ENCODE measurements at regions not wholly inside any gene's neighbourhood (a gene's known extent, or its start where the extent isn't known, plus 50 kb on each side); places are given as distances from the start of the nearest gene placed in this dataset.
"Not testable (repeated sequence)": the region's sequence is repeated elsewhere in the genome, so short reads cannot be mapped to it uniquely, and the experiment has no call there.

DNA sequence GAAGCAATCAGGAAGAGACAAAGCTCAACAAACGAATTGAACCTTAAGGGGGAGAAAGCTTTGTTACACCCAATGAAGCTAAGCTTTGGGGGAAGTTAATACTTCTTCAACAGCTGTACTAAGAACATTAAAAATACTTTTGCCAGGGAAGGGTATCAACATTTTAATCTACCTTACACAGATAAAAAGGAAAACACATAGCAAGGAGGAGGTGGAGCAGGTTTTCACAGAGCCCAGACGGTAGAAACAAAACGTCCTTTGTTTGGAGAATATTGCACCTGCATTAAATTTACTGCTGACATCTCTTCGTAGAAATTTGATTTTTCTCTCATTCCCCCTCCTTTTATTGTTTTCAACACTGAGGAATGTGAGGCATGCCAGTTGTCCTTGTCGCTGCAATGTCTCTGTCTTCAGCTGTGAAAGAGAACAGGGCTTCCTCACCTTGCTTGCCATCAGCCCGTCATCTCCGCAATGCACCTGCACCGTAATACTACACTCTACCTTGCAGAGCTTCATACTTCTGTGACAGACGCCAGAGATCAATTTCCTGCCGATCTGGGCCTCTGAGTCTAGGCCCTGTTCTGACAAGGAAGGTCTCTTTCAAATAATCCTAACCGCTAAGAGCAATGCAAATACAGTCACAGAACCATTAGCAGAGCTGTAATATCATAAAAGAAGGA, 270.8 kb downstream of the SPRY2 start:
- no peaks in the 10 kb centered on the region for H3K27me3 ChIP-seq (ENCODE audit: insufficient read depth, low read length)
- H3K36me3 ChIP-seq (ENCODE audit: insufficient read depth, low read length), result no peaks in the 10 kb centered on the region
- H2AFZ ChIP-seq (ENCODE audit: low read length), result no peak overlapping the region
- DNase-seq (ENCODE audit: insufficient read length, low spot score, missing footprints), result no peak
- H3K4me1 ChIP-seq (ENCODE audit: insufficient read depth, low read length), result no peaks in the 10 kb centered on the region
- H3K4me3 ChIP-seq (ENCODE audit: insufficient read depth, low read length), result no peak overlapping the region
- no peaks in the 10 kb centered on the region for H4K20me1 ChIP-seq (ENCODE audit: insufficient read depth, low read length)
- no peaks in the 10 kb centered on the region for H3K9me3 ChIP-seq (ENCODE audit: low read depth, low read length)
- H3K79me2 ChIP-seq (ENCODE audit: insufficient read depth, low read length), result no peaks in the 10 kb centered on the region
- H3K27ac ChIP-seq (ENCODE audit: low read depth, low read length), result no peak overlapping the region
- TF ChIP-seq, protein P1, sequence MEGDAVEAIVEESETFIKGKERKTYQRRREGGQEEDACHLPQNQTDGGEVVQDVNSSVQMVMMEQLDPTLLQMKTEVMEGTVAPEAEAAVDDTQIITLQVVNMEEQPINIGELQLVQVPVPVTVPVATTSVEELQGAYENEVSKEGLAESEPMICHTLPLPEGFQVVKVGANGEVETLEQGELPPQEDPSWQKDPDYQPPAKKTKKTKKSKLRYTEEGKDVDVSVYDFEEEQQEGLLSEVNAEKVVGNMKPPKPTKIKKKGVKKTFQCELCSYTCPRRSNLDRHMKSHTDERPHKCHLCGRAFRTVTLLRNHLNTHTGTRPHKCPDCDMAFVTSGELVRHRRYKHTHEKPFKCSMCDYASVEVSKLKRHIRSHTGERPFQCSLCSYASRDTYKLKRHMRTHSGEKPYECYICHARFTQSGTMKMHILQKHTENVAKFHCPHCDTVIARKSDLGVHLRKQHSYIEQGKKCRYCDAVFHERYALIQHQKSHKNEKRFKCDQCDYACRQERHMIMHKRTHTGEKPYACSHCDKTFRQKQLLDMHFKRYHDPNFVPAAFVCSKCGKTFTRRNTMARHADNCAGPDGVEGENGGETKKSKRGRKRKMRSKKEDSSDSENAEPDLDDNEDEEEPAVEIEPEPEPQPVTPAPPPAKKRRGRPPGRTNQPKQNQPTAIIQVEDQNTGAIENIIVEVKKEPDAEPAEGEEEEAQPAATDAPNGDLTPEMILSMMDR (IDR thresholded peaks at IDR 0.05; ENCODE audit: extremely low read depth, low read depth, low read length), result no peak
- no peak overlapping the region for H3K4me2 ChIP-seq (ENCODE audit: insufficient read depth, low read length)

DNA sequence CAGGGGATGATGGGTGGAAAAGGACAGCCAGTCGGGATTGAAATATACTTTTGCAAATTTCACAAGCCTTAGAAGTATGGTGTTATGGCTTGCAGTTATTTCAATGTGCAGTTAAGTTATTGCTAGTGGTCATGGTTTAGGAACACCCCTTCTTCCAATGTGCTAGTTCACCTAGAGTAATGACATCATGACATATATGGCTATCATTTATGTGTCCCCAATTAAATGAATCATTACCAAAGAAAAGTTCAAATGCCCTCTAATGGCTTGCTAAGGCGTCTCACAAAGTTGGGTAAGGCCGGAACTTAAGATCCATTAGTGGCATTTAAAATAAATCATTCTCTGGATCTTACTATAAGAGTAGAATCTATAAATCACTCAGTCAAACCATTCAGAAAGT, 271.6 kb downstream of the SPRY2 start:
- no peak overlapping the region for H3K4me2 ChIP-seq (ENCODE audit: insufficient read depth, low read length)
- H3K27me3 ChIP-seq (ENCODE audit: insufficient read depth, low read length), result no peaks in the 10 kb centered on the region
- DNase-seq (ENCODE audit: insufficient read length, low spot score, missing footprints), result no peak
- no peak overlapping the region for H3K27ac ChIP-seq (ENCODE audit: low read depth, low read length)
- H4K20me1 ChIP-seq (ENCODE audit: insufficient read depth, low read length), result no peaks in the 10 kb centered on the region
- no peaks in the 10 kb centered on the region for H3K36me3 ChIP-seq (ENCODE audit: insufficient read depth, low read length)
- TF ChIP-seq, protein P1 (IDR thresholded peaks at IDR 0.05; ENCODE audit: extremely low read depth, low read depth, low read length), result no peak
- no peaks in the 10 kb centered on the region for H3K79me2 ChIP-seq (ENCODE audit: insufficient read depth, low read length)
- no peaks in the 10 kb centered on the region for H3K4me1 ChIP-seq (ENCODE audit: insufficient read depth, low read length)
- H2AFZ ChIP-seq (ENCODE audit: low read length), result no peak overlapping the region
- H3K9me3 ChIP-seq (ENCODE audit: low read depth, low read length), result no peaks in the 10 kb centered on the region
- no peak overlapping the region for H3K4me3 ChIP-seq (ENCODE audit: insufficient read depth, low read length)

DNA sequence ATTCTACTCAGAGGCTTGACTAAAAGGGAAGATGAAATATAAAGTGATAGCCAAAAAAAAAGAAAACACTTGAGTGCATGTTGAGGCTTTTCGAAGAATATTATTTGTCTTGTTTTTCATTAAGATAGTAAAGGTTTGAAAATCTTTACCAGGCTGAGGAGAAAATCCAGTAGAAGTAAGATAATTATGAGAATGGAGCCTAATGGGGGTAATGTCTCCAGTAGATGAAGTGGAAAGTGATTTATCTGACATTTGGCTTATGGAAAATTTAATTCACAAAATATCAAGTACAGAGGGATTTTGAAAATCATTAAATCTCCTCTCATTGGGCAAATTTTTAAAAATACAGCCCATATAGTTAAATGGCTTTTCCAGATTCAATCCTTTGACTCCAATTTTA, 274.9 kb downstream of the SPRY2 start:
- peak; percentile 17 for DNase-seq (ENCODE audit: insufficient read length, low spot score, missing footprints)
- H3K27me3 ChIP-seq (ENCODE audit: insufficient read depth, low read length), result no peaks in the 10 kb centered on the region
- H3K4me3 ChIP-seq (ENCODE audit: insufficient read depth, low read length), result no peak overlapping the region
- no peaks in the 10 kb centered on the region for H3K79me2 ChIP-seq (ENCODE audit: insufficient read depth, low read length)
- H3K9me3 ChIP-seq (ENCODE audit: low read depth, low read length), result no peaks in the 10 kb centered on the region
- TF ChIP-seq, protein P1 (IDR thresholded peaks at IDR 0.05; ENCODE audit: extremely low read depth, low read depth, low read length), result no peak
- no peak overlapping the region for H3K4me2 ChIP-seq (ENCODE audit: insufficient read depth, low read length)
- no peaks in the 10 kb centered on the region for H3K36me3 ChIP-seq (ENCODE audit: insufficient read depth, low read length)
- no peaks in the 10 kb centered on the region for H4K20me1 ChIP-seq (ENCODE audit: insufficient read depth, low read length)
- H3K27ac ChIP-seq (ENCODE audit: low read depth, low read length), result no peak overlapping the region
- no peak overlapping the region for H2AFZ ChIP-seq (ENCODE audit: low read length)
- no peaks in the 10 kb centered on the region for H3K4me1 ChIP-seq (ENCODE audit: insufficient read depth, low read length)

DNA sequence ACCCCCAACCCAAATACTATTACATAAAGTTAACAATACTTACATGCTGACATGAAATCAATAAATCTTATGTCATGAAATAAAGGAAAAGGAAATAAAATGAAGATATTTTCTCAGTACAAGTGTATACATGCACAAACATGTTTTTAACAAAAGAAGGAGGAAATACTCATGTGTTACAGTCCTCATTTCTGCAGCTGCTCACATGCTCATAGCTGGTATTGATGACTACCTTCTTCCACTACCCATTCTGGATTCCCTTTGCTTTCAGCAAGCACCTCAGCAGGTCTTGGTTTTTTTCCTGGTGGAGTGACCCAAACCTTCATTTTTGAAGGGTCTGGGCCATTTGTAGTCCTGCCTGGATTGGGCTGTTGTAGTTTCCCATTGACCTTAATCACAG, 278.5 kb downstream of the SPRY2 start:
- not testable (repeated sequence) for H4K20me1 ChIP-seq (ENCODE audit: insufficient read depth, low read length); H3K4me2 ChIP-seq (ENCODE audit: insufficient read depth, low read length); DNase-seq (ENCODE audit: insufficient read length, low spot score, missing footprints); H3K4me3 ChIP-seq (ENCODE audit: insufficient read depth, low read length); H3K9me3 ChIP-seq (ENCODE audit: low read depth, low read length); H3K36me3 ChIP-seq (ENCODE audit: insufficient read depth, low read length); H3K79me2 ChIP-seq (ENCODE audit: insufficient read depth, low read length); H3K27ac ChIP-seq (ENCODE audit: low read depth, low read length); H3K4me1 ChIP-seq (ENCODE audit: insufficient read depth, low read length); H3K27me3 ChIP-seq (ENCODE audit: insufficient read depth, low read length); H2AFZ ChIP-seq (ENCODE audit: low read length)
